GM12891 (cell line): ENCODE measurements at regions not wholly inside any gene's neighbourhood (a gene's known extent, or its start where the extent isn't known, plus 50 kb on each side); places are given as distances from the start of the nearest gene placed in this dataset.

Experiments used
- POLR2A ChIP-seq: IDR thresholded peaks from 2 replicates; pipeline ENCODE4 v1.6.1; 2011; ENCODE audit warnings: low read depth, low read length, control low read depth
- POLR2AphosphoS5 ChIP-seq: IDR thresholded peaks from 2 replicates; pipeline ENCODE4 v1.6.1; 2011; ENCODE audit warnings: low read depth, low read length, control low read depth
- POU2F2 ChIP-seq: IDR thresholded peaks from 2 replicates; pipeline ENCODE4 v1.6.1; 2011; ENCODE audit warnings: low read depth, mild to moderate bottlenecking, control low read depth, low read length, moderate library complexity
- SPI1 ChIP-seq: IDR thresholded peaks from 2 replicates; pipeline ENCODE4 v1.6.1; 2011; ENCODE audit warnings: low read depth, low read length, control low read depth
- TAF1 ChIP-seq: IDR thresholded peaks from 2 replicates; pipeline ENCODE4 v1.6.1; 2011; ENCODE audit warnings: low read depth, low read length, control low read depth

DNA sequence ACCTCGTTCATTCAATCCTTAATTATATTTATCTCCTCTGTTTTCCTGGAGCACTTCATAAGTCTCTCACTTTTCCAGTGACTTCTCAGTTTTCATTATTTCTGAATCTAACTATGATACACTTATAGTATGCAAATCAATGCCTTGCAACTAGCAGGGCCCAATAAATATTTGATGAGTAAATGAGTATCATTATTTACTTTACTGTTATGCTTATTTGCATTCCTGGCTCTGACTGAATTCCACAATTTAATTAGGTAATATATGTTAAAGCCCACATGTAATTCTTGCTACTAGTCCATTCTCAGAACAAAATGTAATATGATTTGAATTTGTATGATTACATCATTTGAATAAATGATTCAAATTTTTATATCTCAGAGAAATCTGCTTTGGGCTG is 1595.1 kb upstream of the MIR17HG start:
- TF ChIP-seq POLR2AphosphoS5 (no peak), TAF1 (no peak), POLR2A (no peak), SPI1 (no peak), POU2F2 (no peak)
